IMR-90 (cell line): ENCODE measurements at regions not wholly inside any gene's neighbourhood (a gene's known extent, or its start where the extent isn't known, plus 50 kb on each side); places are given as distances from the start of the nearest gene placed in this dataset.

Source experiments
- ATAC-seq: fragments of 200-7000 bp; cut with Tn5 transposase; 2 replicates; pipeline ENCODE4 v1.9.1; 2020; ENCODE audit warnings: low read depth, mild to moderate bottlenecking, moderate library complexity
- BruUV-seq: library from RNA; stranded (reverse); fragments of 400-500 nt; replicated peaks from 2 replicates; lab custom pipeline; 2021; lab: Mats Ljungman, UMichigan
- CTCF ChIA-PET: fragments of 300-600 bp; formaldehyde crosslinking; extraction: SDS; loops from one replicate; lab custom pipeline; 2021; ENCODE audit warnings: antibody characterized with exemption; lab: Yijun Ruan, JAX
- POLR2A ChIA-PET: fragments of 300-600 bp; sonication (Branson Sonifier 250); formaldehyde crosslinking; loops from one replicate; lab custom pipeline; 2022; ENCODE audit warnings: antibody characterized with exemption; ENCODE audit not compliant: unreplicated experiment; lab: Charles Lee
- DNase-seq: peaks from one replicate; pipeline ENCODE4 v3.0.0; 2013
- H2AFZ ChIP-seq: replicated peaks from 2 replicates; pipeline ENCODE3; 2013; ENCODE audit warnings: low read length, mild to moderate bottlenecking; ENCODE audit not compliant: poor library complexity
- H2AK5ac ChIP-seq: 2 replicates; pipeline ENCODE4 v1.6.1; 2013; ENCODE audit warnings: low read depth, low read length, inconsistent platforms
- H2AK9ac ChIP-seq: replicated peaks from 2 replicates; pipeline ENCODE3; 2013; ENCODE audit warnings: mild to moderate bottlenecking, low read depth, low read length, moderate library complexity; ENCODE audit not compliant: poor library complexity
- H2BK120ac ChIP-seq: 2 replicates; pipeline ENCODE4 v1.6.1; 2013; ENCODE audit warnings: low read depth, low read length, inconsistent platforms
- H2BK15ac ChIP-seq: 3 replicates; pipeline ENCODE4 v1.6.1; 2013; ENCODE audit warnings: low read depth, low read length, inconsistent platforms
- H2BK20ac ChIP-seq: 2 replicates; pipeline ENCODE4 v1.6.1; 2013; ENCODE audit warnings: low read depth, mild to moderate bottlenecking, inconsistent platforms, low read length, moderate library complexity
- H2BK5ac ChIP-seq: 2 replicates; pipeline ENCODE4 v1.6.1; 2013; ENCODE audit warnings: mild to moderate bottlenecking, low read depth, low read length, inconsistent platforms; ENCODE audit not compliant: poor library complexity, severe bottlenecking
- H3K14ac ChIP-seq: replicated peaks from 2 replicates; pipeline ENCODE4 v1.6.1; 2013; ENCODE audit warnings: low read depth, low read length, inconsistent platforms
- H3K18ac ChIP-seq: 2 replicates; pipeline ENCODE4 v1.6.1; 2013; ENCODE audit warnings: low read depth, low read length, control low read depth
- H3K23ac ChIP-seq: 2 replicates; pipeline ENCODE4 v1.6.1; 2013; ENCODE audit warnings: low read depth, low read length, inconsistent platforms
- H3K27ac ChIP-seq: 2 replicates; pipeline ENCODE4 v1.5.1; 2013; ENCODE audit warnings: mild to moderate bottlenecking, control low read depth, low read length; ENCODE audit not compliant: insufficient read depth
- H3K27me3 ChIP-seq: 2 replicates; pipeline ENCODE4 v1.6.1; 2013; ENCODE audit warnings: low read length; ENCODE audit not compliant: control insufficient read depth, insufficient read depth
- H3K36me3 ChIP-seq: 2 replicates; pipeline ENCODE4 v1.6.1; 2013; ENCODE audit warnings: low read length, mixed read lengths; ENCODE audit not compliant: control insufficient read depth, insufficient read depth
- H3K4ac ChIP-seq: 2 replicates; pipeline ENCODE4 v1.6.1; 2013; ENCODE audit warnings: low read depth, low read length, inconsistent platforms
- H3K4me1 ChIP-seq: 2 replicates; pipeline ENCODE4 v1.6.1; 2013; ENCODE audit warnings: low read length, mixed read lengths; ENCODE audit not compliant: control insufficient read depth, insufficient read depth
- H3K4me2 ChIP-seq: 2 replicates; pipeline ENCODE4 v1.6.1; 2013; ENCODE audit warnings: low read depth, mild to moderate bottlenecking, control low read depth, low read length, moderate library complexity
- H3K4me3 ChIP-seq: 2 replicates; pipeline ENCODE4 v1.5.1; 2013; ENCODE audit warnings: low read depth, mild to moderate bottlenecking, control low read depth, low read length, moderate library complexity; ENCODE audit not compliant: insufficient read depth
- H3K56ac ChIP-seq: 2 replicates; pipeline ENCODE4 v1.6.1; 2013; ENCODE audit warnings: low read length, inconsistent platforms; ENCODE audit not compliant: insufficient read depth; ENCODE audit errors: extremely low read depth
- H3K79me1 ChIP-seq, 2 experiments: 2 replicates each; pipeline ENCODE4 v1.6.1; 2013; ENCODE audit warnings: low read length in 2 of 2, inconsistent platforms in 1 of 2, low read depth in 1 of 2
- H3K9ac ChIP-seq: 2 replicates; pipeline ENCODE4 v1.6.1; 2013; ENCODE audit warnings: low read depth, low read length, control low read depth
- H3K9me1 ChIP-seq: 2 replicates; pipeline ENCODE4 v1.6.1; 2013; ENCODE audit warnings: low read length, inconsistent platforms; ENCODE audit not compliant: insufficient read depth
- H3K9me3 ChIP-seq: 2 replicates; pipeline ENCODE4 v1.6.1; 2013; ENCODE audit warnings: low read length; ENCODE audit not compliant: control insufficient read depth, insufficient read depth
- H4K20me1 ChIP-seq: 2 replicates; pipeline ENCODE4 v1.6.1; 2013; ENCODE audit warnings: low read length, inconsistent platforms; ENCODE audit not compliant: insufficient read depth
- H4K5ac ChIP-seq: 2 replicates; pipeline ENCODE4 v1.6.1; 2013; ENCODE audit warnings: mild to moderate bottlenecking, low read depth, low read length, control low read depth
- H4K8ac ChIP-seq, 2 experiments: 2 replicates each; pipeline ENCODE4 v1.6.1; 2013; ENCODE audit warnings: low read depth in 2 of 2, low read length in 2 of 2, control low read depth in 1 of 2, inconsistent platforms in 1 of 2
- H4K91ac ChIP-seq: 2 replicates; pipeline ENCODE4 v1.6.1; 2013; ENCODE audit warnings: low read depth, low read length, inconsistent platforms; ENCODE audit not compliant: insufficient read depth
- BHLHE40 ChIP-seq: fragments of 150-350 bp; IDR thresholded peaks from 2 replicates; pipeline ENCODE4 v1.6.1; 2016; ENCODE audit warnings: mild to moderate bottlenecking, low read depth, low read length
- CEBPB ChIP-seq: IDR thresholded peaks from 2 replicates; pipeline ENCODE4 v1.6.1; 2012; ENCODE audit warnings: low read depth, low read length, improper control_type of control experiment
- CHD1 ChIP-seq: IDR thresholded peaks from 2 replicates; pipeline ENCODE4 v1.6.1; 2012; ENCODE audit warnings: low read depth, low read length, improper control_type of control experiment
- CTCF ChIP-seq: conservative IDR thresholded peaks from 2 replicates; pipeline ENCODE4 v1.5.1; 2012; ENCODE audit warnings: mild to moderate bottlenecking, low read depth, low read length, improper control_type of control experiment
- ELK1 ChIP-seq: fragments of 150-350 bp; IDR thresholded peaks from 2 replicates; pipeline ENCODE4 v1.6.1; 2016; ENCODE audit warnings: low read depth, mild to moderate bottlenecking, low read length, moderate library complexity, borderline replicate concordance
- FOS ChIP-seq: fragments of 150-350 bp; IDR thresholded peaks from 2 replicates; pipeline ENCODE4 v1.6.1; 2016; ENCODE audit warnings: low read depth, low read length
- MAFK ChIP-seq: IDR thresholded peaks from 2 replicates; pipeline ENCODE4 v1.6.1; 2012; ENCODE audit warnings: low read depth, low read length, improper control_type of control experiment
- MAZ ChIP-seq: IDR thresholded peaks from 2 replicates; pipeline ENCODE4 v1.6.1; 2012; ENCODE audit warnings: low read depth, mild to moderate bottlenecking, low read length, improper control_type of control experiment, moderate library complexity, borderline replicate concordance
- MXI1 ChIP-seq: IDR thresholded peaks from 2 replicates; pipeline ENCODE4 v1.6.1; 2012; ENCODE audit warnings: low read depth, mild to moderate bottlenecking, low read length, moderate library complexity, borderline replicate concordance
- NFE2L2 ChIP-seq: fragments of 150-350 bp; IDR thresholded peaks from 2 replicates; pipeline ENCODE4 v1.6.1; 2016; ENCODE audit warnings: low read depth, mild to moderate bottlenecking, low read length
- POLR2A ChIP-seq: IDR thresholded peaks from 2 replicates; pipeline ENCODE4 v1.6.1; 2012; ENCODE audit warnings: mild to moderate bottlenecking, low read depth, low read length
- RAD21 ChIP-seq: IDR thresholded peaks from 2 replicates; pipeline ENCODE4 v1.6.1; 2012; ENCODE audit warnings: low read length, improper control_type of control experiment
- RCOR1 ChIP-seq: IDR thresholded peaks from 2 replicates; pipeline ENCODE4 v1.6.1; 2012; ENCODE audit warnings: mild to moderate bottlenecking, low read length, improper control_type of control experiment; ENCODE audit not compliant: insufficient replicate concordance
- RFX5 ChIP-seq: IDR thresholded peaks from 2 replicates; pipeline ENCODE4 v1.8.0; 2012; ENCODE audit warnings: low read depth, mild to moderate bottlenecking, low read length, moderate library complexity
- SMC3 ChIP-seq: fragments of 150-350 bp; IDR thresholded peaks from 2 replicates; pipeline ENCODE4 v1.6.1; 2016; ENCODE audit warnings: low read depth, mild to moderate bottlenecking, antibody characterized with exemption, low read length, moderate library complexity
- USF2 ChIP-seq: fragments of 150-350 bp; IDR thresholded peaks from 2 replicates; pipeline ENCODE4 v1.6.1; 2017; ENCODE audit warnings: mild to moderate bottlenecking, antibody characterized with exemption, low read length, low read depth
- whole genome bisulfite sequencing, 2 experiments: methylation state at CpG; one replicate each; pipeline versions ENCODE4 v1.1.5 to v1.1.7; 2013; ENCODE audit warnings: missing lambda C conversion rate in 2 of 2; ENCODE audit not compliant: insufficient read length in 1 of 2; ENCODE audit errors: extremely low coverage in 2 of 2; 5-methylcytosine and 5-hydroxymethylcytosine counted together
- dilution Hi-C: fragments of 300-500 bp; cut with HindIII; formaldehyde crosslinking; loops from one replicate; pipeline ENCODE4 v1.14.3; 2018; ENCODE audit warnings: low sequenced_read_pairs; ENCODE audit not compliant: unreplicated experiment
- in situ Hi-C: fragments of 300-500 bp; cut with MboI; formaldehyde crosslinking; loops from 3 replicates; pipeline ENCODE4 v1.14.3; 2019; ENCODE audit warnings: low sequenced_read_pairs, inconsistent platforms, mixed read lengths
- intact Hi-C: fragments of 100-400 bp; cut with micrococcal nuclease; formaldehyde crosslinking; loops from 2 replicates; pipeline ENCODE4 v1.10.0; 2022

GRCh38 chr5:68369457-68370125 lies 154.0 kb downstream of the PIK3R1 start:
- H4K5ac ChIP-seq, result no peak overlapping the region
- no peak overlapping the region for H3K9ac ChIP-seq
- no peaks in the 10 kb centered on the region; the same call in 1 of the 2 replicates for H3K4me1 ChIP-seq
- no peaks in the 10 kb centered on the region for H3K79me1 ChIP-seq
- TF ChIP-seq ELK1 (no peak), CEBPB (no peak), RAD21 (no peak), MAFK (no peak), BHLHE40 (no peak), NFE2L2 (no peak), POLR2A (no peak), MXI1 (no peak), RFX5 (no peak), RCOR1 (no peak), MAZ (no peak), FOS (no peak), CHD1 (no peak), USF2 (no peak), CTCF (no peak), SMC3 (no peak)
- in situ Hi-C loops, result no loop called here
- H2AK9ac ChIP-seq, result no peak overlapping the region
- no peaks in the 10 kb centered on the region for H4K20me1 ChIP-seq
- H3K36me3 ChIP-seq, result no peaks in the 10 kb centered on the region
- H3K27me3 ChIP-seq, result no peaks in the 10 kb centered on the region; the same call in 1 of the 2 replicates
- dilution Hi-C loops, result no loop called here
- no peak overlapping the region for H2AK5ac ChIP-seq
- H3K9me1 ChIP-seq, result no peaks in the 10 kb centered on the region
- no peak overlapping the region for H2BK120ac ChIP-seq
- H3K4me3 ChIP-seq, result no peak overlapping the region
- DNase-seq (no peak), ATAC-seq (no peak)
- H3K56ac ChIP-seq, result no peak overlapping the region
- peaks cover 3% of the 10 kb centered on the region; the same call in 1 of the 2 replicates for H3K9me3 ChIP-seq
- WGBS, 2 experiments, result 80% methylated on average over 2 of the region's 7 CpGs; no CpG with 5 or more reads in 1 of the 2 experiments
- 0 out of 2 replicates have a peak overlapping the region, but pooled peaks have one; percentile 20 for H3K14ac ChIP-seq
- H4K8ac ChIP-seq, result no peak overlapping the region
- no peak overlapping the region for H3K4me2 ChIP-seq
- no peak overlapping the region for H2BK5ac ChIP-seq
- no peak overlapping the region for H3K18ac ChIP-seq
- H4K91ac ChIP-seq, result no peak overlapping the region
- ChIA-PET CTCF (no interaction called here), POLR2A (no interaction called here)
- H2BK20ac ChIP-seq, result no peak overlapping the region
- no peak overlapping the region for H3K4ac ChIP-seq
- H2BK15ac ChIP-seq, result no peak overlapping the region
- no peak overlapping the region for H3K27ac ChIP-seq
- no peak overlapping the region for H3K23ac ChIP-seq
- BruUV-seq, result no TSS peak
- H2AFZ ChIP-seq, result no peak overlapping the region
- intact Hi-C loops, result no loop called here
